ENCODE measurements at regions not wholly inside any gene's neighbourhood (a gene's known extent, or its start where the extent isn't known, plus 50 kb on each side); places are given as distances from the start of the nearest gene placed in this dataset.
"Not testable (repeated sequence)": the region's sequence is repeated elsewhere in the genome, so short reads cannot be mapped to it uniquely, and the experiment has no call there.

DNA sequence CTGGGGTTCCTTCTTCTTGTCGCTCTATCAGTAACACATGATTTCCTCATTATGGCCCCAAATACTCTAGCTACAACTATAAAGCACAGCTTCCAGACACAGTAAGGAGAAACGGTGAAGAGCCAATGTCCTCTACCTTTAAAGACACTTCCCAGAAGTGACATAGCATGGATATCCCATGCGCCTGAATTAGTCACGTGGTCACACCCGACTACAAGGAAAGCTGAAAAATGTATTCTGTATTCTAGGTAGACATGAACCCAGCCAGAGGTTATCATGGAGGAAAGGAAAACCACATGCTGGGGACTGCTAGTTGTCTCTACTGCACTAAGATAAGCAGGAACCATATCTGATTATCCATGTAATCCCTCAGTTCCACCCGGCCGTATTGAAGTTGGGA lies 244.3 kb downstream of the LMX1A start:
- Histone ChIP-seq H3K36me3 (ENCODE audit: insufficient read depth, low read length) (no peaks in the 10 kb centered on the region), H3K4me1 (ENCODE audit: insufficient read depth, low read length) (no peaks in the 10 kb centered on the region), H3K9ac (ENCODE audit: low read depth, low read length) (no peak overlapping the region), H3K9me3 (ENCODE audit: control insufficient read depth, insufficient read depth, low read length) (no peaks in the 10 kb centered on the region)

DNA sequence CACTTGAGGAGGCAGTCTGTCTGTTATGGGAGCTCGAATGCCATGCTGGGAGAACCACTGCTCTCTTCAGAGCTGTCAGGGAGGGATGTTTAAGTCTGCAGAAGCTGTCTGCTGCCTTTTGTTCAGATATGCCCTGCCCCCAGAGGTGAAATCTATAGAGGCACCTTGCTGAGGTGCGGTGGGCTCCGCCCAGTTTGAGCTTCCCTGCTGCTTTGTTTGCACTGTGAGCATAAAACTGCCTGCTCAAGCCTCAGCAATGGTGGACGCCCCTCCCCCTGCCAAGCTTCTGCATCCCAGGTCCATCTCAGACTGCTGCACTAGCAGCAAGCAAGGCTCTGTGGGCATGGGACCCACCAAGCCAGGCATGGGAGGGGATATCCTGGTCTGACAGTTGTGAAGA lies 247.5 kb downstream of the LMX1A start:
- Histone ChIP-seq H3K9me3 (ENCODE audit: control insufficient read depth, insufficient read depth, low read length) (no peaks in the 10 kb centered on the region), H3K9ac (ENCODE audit: low read depth, low read length) (no peak overlapping the region), H3K4me1 (ENCODE audit: insufficient read depth, low read length) (no peaks in the 10 kb centered on the region), H3K36me3 (ENCODE audit: insufficient read depth, low read length) (no peaks in the 10 kb centered on the region)

DNA sequence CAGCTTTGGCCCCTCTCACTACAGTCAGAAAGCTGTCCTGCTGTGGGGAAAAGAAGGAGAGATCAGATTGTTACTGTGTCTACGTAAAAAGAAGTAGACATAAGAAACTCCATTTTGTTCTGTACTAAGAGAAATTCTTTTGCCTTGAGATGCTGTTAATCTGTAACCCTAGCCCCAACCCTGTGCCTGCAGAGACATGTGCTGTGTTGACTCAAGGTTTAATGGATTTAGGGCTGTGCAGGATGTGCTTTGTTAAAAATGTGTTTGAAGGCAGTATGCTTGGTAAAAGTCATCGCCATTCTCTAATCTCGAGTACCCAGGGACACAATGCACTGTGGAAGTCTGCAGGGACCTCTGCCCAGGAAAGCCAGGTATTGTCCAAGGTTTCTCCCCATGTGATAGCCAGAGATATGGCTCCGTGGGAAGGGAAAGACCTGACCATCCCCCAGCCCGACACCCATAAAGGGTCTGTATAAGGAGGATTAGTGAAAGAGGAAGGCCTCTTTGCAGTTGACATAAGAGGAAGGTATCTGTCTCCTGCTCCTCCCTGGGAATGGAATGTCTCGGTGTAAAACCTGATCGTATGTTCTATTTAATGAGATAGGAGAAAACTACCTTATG lies 263.9 kb downstream of the LMX1A start:
- not testable (repeated sequence) for H3K4me1 ChIP-seq (ENCODE audit: insufficient read depth, low read length); H3K9ac ChIP-seq (ENCODE audit: low read depth, low read length); H3K9me3 ChIP-seq (ENCODE audit: control insufficient read depth, insufficient read depth, low read length); H3K36me3 ChIP-seq (ENCODE audit: insufficient read depth, low read length)

DNA sequence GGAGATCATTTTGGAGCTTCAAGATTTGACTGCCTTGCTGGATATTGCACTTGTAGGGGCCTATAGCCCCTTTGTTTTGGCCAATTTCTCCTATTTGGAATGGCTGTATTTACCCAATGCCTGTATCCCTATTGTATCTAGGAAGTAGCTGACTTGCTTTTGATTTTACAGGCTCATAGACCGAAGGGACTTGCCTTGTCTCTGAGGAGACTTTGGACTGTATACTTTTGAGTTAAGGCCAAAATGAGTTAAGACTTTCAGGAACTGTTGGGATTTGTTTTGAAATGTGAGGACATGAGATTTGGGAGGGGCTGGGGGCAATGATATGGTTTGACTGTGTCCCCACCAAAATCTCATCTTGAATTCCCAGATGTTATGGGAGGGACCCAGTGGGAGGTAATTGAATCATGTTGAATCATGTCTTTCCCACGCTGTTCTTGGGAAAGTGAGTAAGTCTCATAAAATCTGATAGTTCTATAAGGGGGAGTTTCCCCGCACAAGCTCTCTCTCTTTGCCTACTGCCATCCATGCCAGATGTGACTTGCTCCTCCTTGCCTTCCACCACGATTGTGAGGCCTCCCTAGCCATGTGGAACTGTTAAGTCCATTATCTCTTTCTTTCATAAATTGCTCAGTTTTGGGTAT lies 276.1 kb downstream of the LMX1A start:
- no peaks in the 10 kb centered on the region for H3K36me3 ChIP-seq (ENCODE audit: insufficient read depth, low read length)
- H3K9me3 ChIP-seq (ENCODE audit: control insufficient read depth, insufficient read depth, low read length): peaks cover 5% of the 10 kb centered on the region; the same call in 1 of the 2 replicates
- H3K4me1 ChIP-seq (ENCODE audit: insufficient read depth, low read length): no peaks in the 10 kb centered on the region
- no peak overlapping the region for H3K9ac ChIP-seq (ENCODE audit: low read depth, low read length)

DNA sequence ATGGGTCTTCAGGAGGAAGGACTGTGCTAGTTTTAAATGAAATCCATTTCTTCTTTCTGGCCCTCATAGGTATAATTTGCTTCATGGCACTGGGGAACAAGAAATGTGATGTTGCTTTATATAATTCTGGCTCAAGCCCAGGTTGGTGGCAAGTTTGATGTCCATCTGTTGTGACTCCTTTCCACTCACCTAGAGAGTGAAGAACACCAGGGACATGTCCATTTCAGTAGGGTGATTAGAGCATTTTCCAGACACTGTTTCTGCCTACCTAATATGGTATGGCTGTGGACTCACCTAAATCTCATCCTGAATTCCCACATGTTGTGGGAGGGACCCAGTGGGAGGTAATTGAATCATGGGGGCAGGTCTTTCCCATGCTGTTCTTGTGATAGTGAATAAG lies 278.1 kb downstream of the LMX1A start:
- Histone ChIP-seq H3K36me3 (ENCODE audit: insufficient read depth, low read length) (no peaks in the 10 kb centered on the region), H3K4me1 (ENCODE audit: insufficient read depth, low read length) (no peaks in the 10 kb centered on the region), H3K9ac (ENCODE audit: low read depth, low read length) (no peak overlapping the region), H3K9me3 (ENCODE audit: control insufficient read depth, insufficient read depth, low read length) (peaks cover 5% of the 10 kb centered on the region; the same call in 1 of the 2 replicates)

DNA sequence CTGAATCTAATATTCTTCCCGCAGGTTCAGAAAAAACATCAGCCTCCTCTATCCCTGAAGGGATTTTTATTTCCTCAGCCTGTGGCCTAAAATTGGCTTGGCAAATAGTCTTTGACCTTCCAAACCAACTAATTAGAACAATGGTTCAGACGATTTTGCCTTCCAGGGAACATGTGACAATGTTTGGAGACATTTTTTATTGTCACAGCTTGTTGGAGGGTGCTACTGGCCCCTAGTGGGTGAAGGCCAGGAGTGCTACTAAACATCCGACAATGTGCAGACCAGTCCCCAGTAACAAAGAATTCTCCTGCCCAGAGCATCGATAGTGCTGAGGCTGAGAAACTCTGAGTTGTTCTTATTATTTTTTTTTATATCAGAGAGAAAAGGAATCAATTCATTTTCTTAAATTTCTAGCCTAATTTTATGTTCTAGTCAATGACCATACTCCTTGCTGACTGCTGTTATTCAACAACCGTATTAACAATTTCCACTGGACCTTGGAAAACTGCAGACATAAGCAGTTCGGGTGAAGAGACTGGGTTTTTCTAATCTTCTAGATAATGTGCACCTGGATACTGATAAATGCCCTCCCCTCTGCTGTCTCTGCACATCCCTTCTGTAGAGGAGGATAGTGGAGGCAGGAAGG lies 280.7 kb downstream of the LMX1A start:
- peaks cover 1% of the 10 kb centered on the region; the same call in 1 of the 2 replicates for H3K9me3 ChIP-seq (ENCODE audit: control insufficient read depth, insufficient read depth, low read length)
- no peak overlapping the region for H3K9ac ChIP-seq (ENCODE audit: low read depth, low read length)
- peaks cover 13% of the 10 kb centered on the region for H3K4me1 ChIP-seq (ENCODE audit: insufficient read depth, low read length)
- no peaks in the 10 kb centered on the region for H3K36me3 ChIP-seq (ENCODE audit: insufficient read depth, low read length)

DNA sequence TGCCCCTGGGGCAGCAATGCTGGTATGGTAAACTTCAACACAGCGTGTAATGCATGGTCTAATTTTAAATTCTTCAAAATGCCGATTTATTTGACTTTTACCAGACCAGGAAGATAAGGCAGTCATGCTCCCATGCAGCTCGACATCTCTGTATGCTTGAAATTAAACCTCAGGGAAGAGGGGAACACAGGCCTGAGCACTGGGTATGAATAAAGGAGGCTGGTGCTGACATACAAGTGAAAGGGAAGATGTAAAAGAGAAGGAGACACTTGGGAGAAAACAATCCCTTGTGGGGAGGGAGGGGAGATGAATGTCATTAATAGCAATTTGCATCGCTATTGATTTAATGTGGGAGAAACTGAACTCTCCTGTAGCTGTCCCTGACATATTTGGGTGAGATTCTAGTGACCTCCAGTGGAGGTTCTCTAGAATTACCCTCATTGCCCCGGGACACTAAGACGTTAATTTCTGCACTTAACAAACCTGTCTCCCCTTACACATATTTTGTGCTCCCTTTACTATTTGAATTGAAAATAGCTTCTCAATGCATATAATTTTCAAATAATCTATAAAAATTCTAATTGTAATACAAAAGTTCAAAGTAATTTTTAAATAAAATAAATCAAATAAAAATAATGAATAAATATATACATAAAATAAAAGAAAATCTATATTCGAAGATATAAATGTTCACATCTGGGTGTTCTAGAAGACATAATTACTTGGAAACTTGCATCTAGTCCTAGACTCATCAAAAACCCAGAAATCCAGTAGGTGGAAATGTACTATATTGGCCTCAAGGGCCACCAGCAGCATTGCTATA lies 283.1 kb downstream of the LMX1A start:
- peaks cover 15% of the 10 kb centered on the region for H3K4me1 ChIP-seq (ENCODE audit: insufficient read depth, low read length)
- H3K9me3 ChIP-seq (ENCODE audit: control insufficient read depth, insufficient read depth, low read length): no peaks in the 10 kb centered on the region
- no peak overlapping the region for H3K9ac ChIP-seq (ENCODE audit: low read depth, low read length)
- H3K36me3 ChIP-seq (ENCODE audit: insufficient read depth, low read length): no peaks in the 10 kb centered on the region

DNA sequence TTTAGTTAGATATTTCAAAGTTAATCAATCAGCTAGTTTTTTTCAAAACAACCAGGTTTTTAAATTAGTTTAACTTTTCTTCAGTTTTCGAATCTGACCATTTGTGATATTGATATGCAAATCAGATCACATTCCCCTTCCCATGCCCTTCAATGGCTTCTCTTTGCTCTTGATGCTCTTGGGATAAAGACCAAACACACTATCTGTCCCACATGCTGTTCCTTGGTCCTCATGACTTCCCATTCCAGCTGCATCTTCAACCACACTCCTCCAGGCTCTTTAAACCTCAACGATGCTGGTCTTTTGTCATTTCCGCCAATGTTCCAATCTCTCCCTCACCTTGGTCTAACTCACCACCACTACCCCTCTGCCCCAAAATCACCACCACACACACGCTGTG lies 285.8 kb downstream of the LMX1A start:
- Histone ChIP-seq H3K9me3 (ENCODE audit: control insufficient read depth, insufficient read depth, low read length) (no peaks in the 10 kb centered on the region), H3K4me1 (ENCODE audit: insufficient read depth, low read length) (peaks cover 15% of the 10 kb centered on the region), H3K36me3 (ENCODE audit: insufficient read depth, low read length) (no peaks in the 10 kb centered on the region)

DNA sequence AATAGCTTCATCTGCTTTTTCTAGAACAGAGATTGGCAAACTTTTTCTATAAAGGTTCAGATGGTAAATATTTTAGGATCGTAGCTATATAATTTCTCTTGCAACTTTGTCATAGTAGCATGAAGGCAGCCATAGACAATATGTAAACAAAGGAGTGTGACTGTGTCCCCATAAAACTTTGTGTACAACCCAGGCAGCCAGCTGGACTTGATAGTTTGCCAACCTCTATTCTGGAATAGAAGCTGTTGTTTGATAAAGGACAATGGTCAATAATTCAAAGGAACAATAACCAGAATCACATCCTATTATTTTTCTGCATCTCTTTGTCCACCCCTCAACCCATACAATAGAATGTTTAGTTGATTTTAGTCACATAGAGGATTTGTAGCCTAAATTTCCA lies 286.7 kb downstream of the LMX1A start:
- H3K9ac ChIP-seq (ENCODE audit: low read depth, low read length): no peak overlapping the region
- no peaks in the 10 kb centered on the region for H3K9me3 ChIP-seq (ENCODE audit: control insufficient read depth, insufficient read depth, low read length)
- H3K4me1 ChIP-seq (ENCODE audit: insufficient read depth, low read length): peaks cover 15% of the 10 kb centered on the region
- H3K36me3 ChIP-seq (ENCODE audit: insufficient read depth, low read length): no peaks in the 10 kb centered on the region

More for the DNA sequence above, 285.8 kb downstream of the LMX1A start:
- H3K9ac ChIP-seq (ENCODE audit: low read depth, low read length): no peak overlapping the region

DNA sequence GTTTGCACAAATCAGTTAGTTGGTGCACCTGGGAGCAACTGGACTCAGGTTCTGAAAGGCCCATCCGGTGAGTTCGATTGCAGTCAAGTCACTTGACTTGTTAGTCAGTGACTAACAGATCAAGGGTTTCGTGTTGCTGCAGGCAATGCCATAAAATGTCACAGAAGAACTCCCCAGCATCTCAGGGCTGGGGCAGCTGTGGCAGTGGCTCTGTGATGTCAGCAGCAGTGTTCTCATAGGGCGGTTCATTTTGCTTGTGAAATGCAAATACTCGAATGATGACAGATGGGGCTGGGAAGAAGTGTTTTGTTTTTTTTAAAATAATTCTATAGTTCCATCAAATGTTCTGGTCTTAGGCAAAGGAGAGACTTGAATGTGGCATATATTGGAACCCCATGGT lies 287.8 kb downstream of the LMX1A start:
- Histone ChIP-seq H3K36me3 (ENCODE audit: insufficient read depth, low read length) (no peaks in the 10 kb centered on the region), H3K4me1 (ENCODE audit: insufficient read depth, low read length) (peaks cover 15% of the 10 kb centered on the region), H3K9me3 (ENCODE audit: control insufficient read depth, insufficient read depth, low read length) (no peaks in the 10 kb centered on the region), H3K9ac (ENCODE audit: low read depth, low read length) (no peak overlapping the region)

DNA sequence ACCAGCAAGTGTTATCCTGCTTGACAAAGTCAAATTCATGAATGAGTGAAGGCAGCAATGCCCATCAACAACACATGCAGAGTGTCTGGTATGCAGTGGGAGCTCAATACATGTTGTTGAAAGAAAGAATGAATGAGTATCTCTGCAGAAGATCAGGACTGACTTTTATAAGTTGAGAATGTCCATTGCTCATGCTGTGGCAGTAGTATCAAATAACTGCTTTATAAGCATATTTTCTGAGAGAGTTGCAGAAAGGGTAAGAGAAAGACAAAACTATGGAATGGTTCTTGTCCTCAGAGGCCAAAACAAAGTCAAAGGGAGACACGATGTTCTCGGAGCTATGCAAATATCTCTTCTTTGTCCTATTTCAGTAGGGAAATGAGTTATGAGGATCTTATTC lies 288.7 kb downstream of the LMX1A start:
- Histone ChIP-seq H3K9me3 (ENCODE audit: control insufficient read depth, insufficient read depth, low read length) (no peaks in the 10 kb centered on the region), H3K36me3 (ENCODE audit: insufficient read depth, low read length) (no peaks in the 10 kb centered on the region), H3K4me1 (ENCODE audit: insufficient read depth, low read length) (peaks cover 10% of the 10 kb centered on the region), H3K9ac (ENCODE audit: low read depth, low read length) (no peak overlapping the region)

DNA sequence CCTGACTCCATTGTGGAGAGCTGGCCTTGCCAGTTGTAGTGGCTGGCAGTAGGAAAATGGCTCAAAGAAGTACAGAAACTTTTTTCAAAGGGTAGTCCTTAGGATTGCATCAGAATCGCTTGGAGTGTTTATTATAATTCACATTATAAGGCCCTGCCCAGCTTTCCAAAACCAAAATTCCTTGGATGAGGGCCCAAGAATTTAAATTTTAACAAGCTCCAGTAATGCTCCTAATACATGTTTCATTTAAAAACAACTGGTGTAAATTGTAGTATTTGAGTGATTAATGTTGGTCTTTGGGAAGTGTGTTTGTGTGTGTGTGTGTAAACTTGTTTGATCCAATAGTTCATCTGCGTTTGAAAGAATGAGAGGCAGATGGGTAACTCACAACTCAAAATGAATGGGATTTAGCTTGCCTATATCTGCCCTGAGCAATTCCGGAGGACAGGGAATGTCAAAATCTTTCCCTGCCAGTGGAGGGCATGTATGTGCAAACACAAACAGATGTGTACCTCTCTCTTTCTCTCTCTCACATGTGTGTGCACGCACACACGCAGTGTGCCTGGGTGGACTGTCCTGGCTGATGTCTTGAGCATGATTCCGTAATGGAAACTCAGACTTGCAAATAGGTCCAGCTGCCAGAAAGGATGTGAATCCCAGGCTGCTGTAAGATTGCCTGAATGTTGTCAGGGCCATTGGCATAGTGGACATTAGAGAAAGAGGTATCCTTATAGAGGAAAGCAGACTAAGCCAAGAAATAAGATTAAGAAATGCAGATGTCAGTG lies 293.1 kb downstream of the LMX1A start:
- Histone ChIP-seq H3K9me3 (ENCODE audit: control insufficient read depth, insufficient read depth, low read length) (no peaks in the 10 kb centered on the region), H3K4me1 (ENCODE audit: insufficient read depth, low read length) (no peaks in the 10 kb centered on the region), H3K36me3 (ENCODE audit: insufficient read depth, low read length) (no peaks in the 10 kb centered on the region), H3K9ac (ENCODE audit: low read depth, low read length) (no peak overlapping the region)

DNA sequence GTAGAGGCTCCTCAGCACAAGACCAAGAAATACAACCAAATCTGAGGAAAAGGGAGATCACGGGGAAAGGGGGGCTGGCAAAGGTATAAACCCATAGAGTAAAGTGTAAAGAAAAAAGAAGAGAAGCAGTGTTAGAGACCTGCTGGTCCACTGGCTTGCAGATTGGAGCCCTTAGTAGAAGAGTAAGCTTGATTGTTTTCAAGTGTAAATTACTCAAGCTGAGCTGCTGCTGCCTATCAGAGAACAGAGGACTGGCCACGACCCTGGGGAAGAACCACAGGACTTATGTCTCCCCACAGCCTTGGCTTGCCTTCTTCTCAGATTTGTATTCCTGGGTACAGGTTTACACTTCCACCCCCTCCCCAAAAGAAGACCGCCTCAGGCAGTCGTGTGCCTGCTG lies 294.2 kb downstream of the LMX1A start:
- Histone ChIP-seq H3K9ac (ENCODE audit: low read depth, low read length) (no peak overlapping the region), H3K9me3 (ENCODE audit: control insufficient read depth, insufficient read depth, low read length) (no peaks in the 10 kb centered on the region), H3K4me1 (ENCODE audit: insufficient read depth, low read length) (no peaks in the 10 kb centered on the region), H3K36me3 (ENCODE audit: insufficient read depth, low read length) (no peaks in the 10 kb centered on the region)

DNA sequence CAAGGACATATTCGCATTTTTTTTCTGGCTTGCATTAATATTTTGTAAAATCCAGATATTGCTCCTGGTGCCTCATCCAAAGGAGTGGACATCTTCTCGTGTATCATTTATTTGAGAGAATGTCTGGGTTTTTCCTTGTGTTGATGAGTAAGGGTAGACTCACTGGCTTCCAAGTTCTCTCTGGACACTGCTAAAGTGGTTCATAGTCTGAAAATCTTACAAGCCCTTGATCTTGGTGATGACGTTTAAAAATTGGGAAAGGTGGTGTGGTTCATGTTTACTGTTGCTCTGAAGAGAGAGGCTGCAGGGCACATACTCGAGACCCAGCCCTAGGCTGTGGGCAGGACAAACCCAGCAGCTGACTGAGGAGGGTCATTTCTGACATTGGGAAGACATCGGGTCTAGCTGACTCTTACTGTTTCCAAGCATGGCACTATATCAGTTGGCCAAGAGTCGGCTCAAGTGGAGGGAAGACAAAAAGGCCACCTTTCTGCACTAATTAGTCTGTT lies 296.2 kb downstream of the LMX1A start:
- no peak overlapping the region for H3K9ac ChIP-seq (ENCODE audit: low read depth, low read length)
- H3K36me3 ChIP-seq (ENCODE audit: insufficient read depth, low read length): no peaks in the 10 kb centered on the region
- no peaks in the 10 kb centered on the region for H3K9me3 ChIP-seq (ENCODE audit: control insufficient read depth, insufficient read depth, low read length)
- H3K4me1 ChIP-seq (ENCODE audit: insufficient read depth, low read length): no peaks in the 10 kb centered on the region
